GM20431 (cell line): ENCODE measurements at regions not wholly inside any gene's neighbourhood (a gene's known extent, or its start where the extent isn't known, plus 50 kb on each side); places are given as distances from the start of the nearest gene placed in this dataset.
"Not testable (repeated sequence)": the region's sequence is repeated elsewhere in the genome, so short reads cannot be mapped to it uniquely, and the experiment has no call there.

Experiments
- in situ Hi-C: fragments of 300-500 bp; cut with MseI, MboI; formaldehyde crosslinking; loops from one replicate; pipeline ENCODE4 v1.15.0; 2020; ENCODE audit warnings: low sequenced_read_pairs; ENCODE audit not compliant: unreplicated experiment

GRCh38 chr16:79973320-79973719, 372.8 kb upstream of the MAF start:
- in situ Hi-C loops = no loop called here

DNA sequence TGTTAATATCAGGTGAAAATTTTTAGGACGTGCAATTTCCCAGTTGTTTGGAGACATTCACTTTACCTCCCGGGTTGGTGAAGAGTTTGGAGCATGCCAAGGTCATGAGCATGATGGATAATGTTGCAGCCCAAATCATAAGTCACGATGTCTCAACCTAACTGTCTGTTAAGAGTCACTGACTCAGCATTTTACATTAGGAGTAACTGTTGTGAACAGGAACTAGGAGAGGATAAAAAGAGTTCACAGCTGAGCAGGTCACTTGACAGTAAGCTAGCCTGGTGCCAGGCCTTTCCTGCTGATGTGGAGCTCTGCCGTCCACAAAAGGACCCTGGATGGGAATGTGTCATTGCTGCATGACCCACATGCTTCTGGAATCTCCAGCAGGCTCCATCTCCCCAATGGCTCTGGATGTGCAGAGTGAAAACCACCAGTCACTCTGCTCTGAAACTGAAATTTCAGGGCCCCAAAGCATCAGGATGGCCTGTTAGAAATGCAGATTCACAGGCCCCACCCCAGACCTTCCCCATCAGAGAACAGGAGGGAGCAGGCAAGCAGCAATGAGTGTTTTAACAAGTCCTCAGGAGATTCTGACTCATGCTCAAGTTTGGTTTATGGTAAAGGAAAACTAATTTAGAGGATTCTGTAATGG, 371.6 kb upstream of the MAF start:
- in situ Hi-C loops = no loop called here

DNA sequence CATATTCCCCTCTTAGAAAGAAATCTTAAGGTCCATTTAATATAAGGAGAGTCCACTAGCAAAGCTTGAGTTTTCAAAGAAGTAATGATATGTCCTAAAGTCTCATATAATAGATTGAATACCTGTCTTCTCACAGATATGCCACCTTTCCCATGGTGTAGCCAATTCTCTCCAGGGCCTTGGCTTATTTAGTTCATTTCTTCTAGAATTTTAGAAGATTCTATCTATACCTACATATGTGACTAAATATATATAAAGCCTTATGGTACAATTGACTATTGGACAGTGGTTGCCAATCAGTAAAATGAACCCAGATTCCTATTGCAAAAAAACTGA, 370.7 kb upstream of the MAF start:
- in situ Hi-C loops = no loop called here

DNA sequence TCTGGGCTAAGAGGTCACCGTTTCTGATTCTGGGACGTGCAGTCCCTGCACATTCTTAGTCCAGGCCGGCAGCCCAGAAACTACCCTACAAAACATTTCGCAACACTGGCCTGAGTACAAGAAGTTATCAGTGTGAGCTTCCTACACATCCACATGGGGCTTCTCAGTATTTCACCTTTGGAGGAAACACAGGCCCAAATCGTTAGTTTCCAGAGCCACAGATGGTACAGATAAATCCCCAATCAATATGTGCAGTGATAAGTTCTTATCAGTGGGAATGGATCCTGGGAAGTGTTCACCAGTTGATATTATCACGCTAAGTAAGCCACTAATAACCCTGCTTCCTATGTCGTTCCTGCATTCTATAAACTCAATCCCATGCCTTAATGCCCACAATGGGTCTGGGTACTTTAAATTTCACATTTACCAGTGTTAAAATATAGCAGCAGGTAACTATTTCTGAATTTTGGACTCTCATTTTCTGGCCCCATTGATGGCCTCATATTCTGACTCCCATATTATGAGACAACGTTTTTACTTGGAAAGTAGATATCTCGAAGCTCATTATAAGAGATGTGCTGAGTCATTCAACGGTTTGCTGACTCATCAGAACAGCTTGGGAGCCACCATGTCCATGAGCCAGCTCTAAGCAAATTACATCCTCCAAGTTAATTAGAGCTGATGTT, 370.2 kb upstream of the MAF start:
- in situ Hi-C loops = no loop called here

GRCh38 chr16:79970087-79970486, 369.6 kb upstream of the MAF start:
- in situ Hi-C loops = no loop called here

- in situ Hi-C loops = no loop called here
Observed at GRCh38 chr16:79969458-79969857, 368.9 kb upstream of the MAF start.

DNA sequence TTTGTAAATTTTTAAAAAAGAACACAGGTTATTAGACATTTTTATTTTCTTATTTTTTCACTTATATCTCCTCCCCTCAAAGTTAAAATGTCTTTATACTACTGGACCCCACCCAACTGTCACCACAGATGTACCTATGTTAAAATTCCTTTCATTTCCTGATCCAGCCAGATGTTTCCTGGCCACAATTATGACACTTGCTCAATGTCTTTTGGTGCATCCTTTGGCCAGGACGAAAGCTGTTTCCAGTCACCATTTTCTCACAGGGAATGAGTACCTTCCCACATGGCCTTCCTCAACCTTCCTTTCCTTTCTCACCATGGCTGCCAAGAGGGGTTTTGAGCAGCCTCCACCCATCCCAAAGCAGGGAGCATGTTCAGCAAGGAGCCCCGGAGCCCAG, 365.7 kb upstream of the MAF start:
- in situ Hi-C loops = no loop called here

DNA sequence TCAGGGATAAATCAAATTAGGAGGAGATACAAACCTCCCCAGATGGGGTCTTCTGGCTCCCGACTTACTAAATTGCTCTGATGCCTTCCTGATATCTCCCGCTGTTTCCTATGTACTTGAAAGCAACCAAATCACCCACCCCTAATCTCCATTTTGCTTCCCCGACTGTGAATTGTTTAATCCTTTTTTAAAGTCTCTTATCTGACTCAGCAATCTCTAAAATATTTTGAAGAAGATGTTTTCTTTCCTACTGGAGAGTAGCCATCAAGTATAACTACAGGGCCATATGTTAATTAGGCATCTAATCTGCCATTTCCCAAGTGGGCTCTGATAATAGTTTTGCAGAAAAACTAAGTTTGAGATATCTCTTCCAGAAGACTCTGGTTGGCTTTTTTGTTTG, 365.2 kb upstream of the MAF start:
- in situ Hi-C loops = no loop called here

DNA sequence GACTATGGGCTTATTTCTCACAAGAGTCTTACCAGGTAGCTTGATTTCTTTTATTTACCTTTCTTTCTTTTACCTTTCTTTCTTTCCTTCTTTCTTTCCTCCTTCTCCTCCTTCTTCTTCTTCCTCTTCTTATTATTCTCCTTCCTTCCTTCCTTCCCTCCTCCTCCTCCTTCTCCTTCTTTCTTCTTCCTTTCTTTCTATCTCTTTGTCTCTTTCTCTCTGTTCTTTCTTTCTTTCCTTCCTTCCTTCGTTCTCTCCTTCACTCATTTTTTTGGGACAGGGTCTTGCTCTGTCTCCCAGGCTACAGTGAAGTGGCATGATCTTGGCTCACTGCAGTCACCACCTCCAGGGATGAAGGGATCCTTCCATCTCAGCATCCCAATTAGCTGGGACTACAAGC, 363.6 kb upstream of the MAF start:
- in situ Hi-C loops = no loop called here

DNA sequence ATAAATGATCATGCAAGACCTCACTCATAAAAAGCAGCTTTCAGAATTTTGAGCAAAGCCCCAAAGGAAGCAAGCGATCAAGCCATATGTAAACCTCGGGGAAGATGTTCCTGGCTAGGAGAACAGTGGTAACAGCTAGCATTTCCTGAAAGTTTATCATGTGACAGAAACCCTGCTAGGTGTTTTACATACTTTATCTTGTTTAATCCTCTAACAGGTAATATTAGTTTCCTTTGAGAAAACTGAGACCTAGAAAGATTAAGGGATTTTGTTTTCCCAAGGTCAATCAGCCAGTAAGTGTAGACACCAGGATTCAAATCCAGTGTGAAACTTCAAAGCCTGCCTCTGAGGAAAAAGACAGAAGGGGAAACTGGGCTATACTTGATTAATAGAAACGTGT, 362.4 kb upstream of the MAF start:
- in situ Hi-C loops = no loop called here

DNA sequence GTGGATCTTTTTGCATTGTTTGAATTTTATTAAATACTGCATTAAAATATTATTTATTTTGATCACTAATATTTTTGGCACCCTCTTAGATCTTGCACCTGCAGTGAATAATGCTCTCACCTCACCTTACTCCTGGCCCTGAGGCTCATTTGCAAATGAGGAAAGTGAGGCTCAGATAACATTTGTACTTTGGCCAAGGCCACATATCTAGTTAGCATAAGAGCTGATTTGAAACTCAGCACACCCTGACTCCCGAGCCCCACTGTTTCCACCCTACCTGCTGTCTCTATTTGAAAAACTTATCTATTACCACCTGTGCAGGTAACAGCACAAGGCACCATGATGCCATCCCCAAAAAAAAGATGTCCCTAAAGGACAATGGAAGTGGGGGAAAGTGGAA, 358.7 kb upstream of the MAF start:
- in situ Hi-C loops = no loop called here

DNA sequence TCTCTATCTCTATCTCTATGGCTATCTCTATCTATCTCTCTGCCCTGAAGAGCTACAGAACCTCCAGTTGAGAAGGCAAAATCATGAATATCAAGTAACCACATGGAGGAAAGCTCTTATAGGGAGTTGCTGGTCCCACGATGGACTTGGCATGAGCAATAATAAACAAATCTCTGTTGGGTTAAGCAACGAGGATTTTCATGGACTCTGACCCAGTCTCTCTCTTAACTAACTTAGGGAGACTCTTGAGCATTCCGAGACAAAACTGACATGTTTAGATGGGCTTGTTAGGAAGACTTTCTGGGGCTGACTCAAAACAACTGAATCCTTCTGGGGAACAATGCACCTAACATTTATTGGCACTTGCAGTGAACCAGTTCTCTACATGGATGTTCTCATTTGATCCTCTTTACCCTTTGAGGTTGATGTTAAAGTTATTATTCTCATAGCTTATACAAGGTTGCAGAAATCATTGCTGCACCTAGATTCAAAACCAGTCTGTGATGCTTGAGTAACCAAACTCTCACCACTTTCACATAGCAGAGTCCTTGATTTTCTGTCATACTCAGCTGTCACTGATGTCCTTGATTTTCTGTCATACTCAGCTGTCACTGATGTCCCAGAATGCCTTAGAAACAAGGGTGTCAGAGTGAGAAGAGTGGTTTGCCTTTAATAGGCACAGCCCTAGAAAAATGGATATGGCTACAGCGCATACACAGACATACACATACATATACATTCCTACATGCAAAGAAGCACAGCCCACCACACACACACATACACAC, 354.6 kb upstream of the MAF start:
- in situ Hi-C loops = no loop called here

GRCh38 chr16:79950932-79951719, 350.6 kb upstream of the MAF start:
- in situ Hi-C loops = no loop called here

- in situ Hi-C loops = no loop called here
Observed at GRCh38 chr16:79949417-79949816, 348.9 kb upstream of the MAF start.

DNA sequence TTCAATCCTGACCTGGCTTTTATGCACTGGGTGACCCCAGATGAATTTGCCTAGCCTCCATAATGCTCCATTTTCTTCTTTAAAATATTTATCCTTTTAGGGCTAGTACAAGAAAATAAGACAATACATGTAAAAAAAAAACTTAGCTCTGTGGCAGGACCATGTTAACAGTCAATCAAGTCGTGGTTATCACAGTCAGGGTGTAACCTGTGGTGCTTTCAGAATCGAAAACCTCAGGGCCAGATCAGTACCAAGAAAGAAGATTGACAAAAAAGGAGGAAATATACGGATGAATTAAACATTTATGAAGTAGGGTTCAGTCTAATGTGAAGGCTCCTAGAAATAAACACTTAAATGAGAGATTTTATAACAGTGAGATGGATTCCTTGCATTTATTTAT, 347.2 kb upstream of the MAF start:
- in situ Hi-C loops = no loop called here

DNA sequence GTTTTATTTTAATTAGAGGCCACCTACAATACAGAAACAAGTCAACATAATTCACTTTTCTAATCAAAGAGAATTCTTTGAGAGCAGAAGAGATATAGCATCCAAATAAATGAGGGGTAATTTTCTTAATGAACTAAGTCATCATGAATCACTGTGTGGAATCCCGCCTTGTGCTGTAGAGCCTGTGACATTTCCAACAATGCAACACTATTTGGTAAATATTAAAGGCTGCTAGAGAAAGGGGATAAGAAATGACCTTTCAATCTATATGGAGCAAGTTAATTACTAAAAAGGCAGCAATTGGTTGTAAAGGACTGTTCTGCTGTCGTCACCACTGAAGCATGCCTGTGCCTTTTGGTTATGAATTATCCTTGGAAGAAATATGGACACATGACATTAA, 345.7 kb upstream of the MAF start:
- in situ Hi-C loops = no loop called here

DNA sequence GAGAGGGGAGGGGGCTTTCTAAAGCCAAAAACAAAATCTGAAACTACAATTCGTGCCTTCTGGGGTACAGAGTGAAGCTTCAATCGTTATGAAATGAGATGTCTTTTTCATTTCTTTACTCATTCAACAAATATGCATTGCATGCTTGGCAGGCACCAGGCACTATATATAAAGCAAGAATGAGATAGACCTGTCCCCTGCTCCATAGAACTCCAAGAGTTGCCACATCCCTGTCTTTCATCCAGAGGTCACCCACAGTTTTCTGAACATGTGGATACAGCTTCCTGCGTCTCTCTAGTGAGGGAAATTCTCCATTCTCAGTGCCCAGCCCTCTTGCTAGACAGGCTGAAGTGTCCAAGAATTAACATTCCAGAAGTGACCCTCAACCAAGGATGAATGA, 343.2 kb upstream of the MAF start:
- in situ Hi-C loops = no loop called here

DNA sequence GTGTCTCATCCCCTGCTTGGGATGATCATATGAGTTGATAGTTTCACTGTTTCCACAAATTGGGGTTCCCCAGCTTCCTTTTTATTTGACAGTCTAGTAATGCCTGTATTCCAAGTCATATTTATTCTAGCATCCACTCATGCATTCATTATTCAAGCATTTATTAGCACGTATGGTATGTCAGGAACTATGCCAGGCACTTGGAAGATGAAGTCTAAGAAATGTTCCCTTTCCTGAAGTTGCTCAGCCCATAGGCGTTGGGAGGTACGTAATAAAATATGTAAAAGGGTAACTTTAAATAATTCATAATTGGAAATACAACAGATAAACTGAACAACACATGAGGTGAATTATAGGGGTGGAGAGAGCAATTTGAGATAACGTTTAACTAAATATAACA, 338.0 kb upstream of the MAF start:
- in situ Hi-C loops = no loop called here

- in situ Hi-C loops = not testable (repeated sequence)
Observed at GRCh38 chr16:79937671-79938070, 337.1 kb upstream of the MAF start.

DNA sequence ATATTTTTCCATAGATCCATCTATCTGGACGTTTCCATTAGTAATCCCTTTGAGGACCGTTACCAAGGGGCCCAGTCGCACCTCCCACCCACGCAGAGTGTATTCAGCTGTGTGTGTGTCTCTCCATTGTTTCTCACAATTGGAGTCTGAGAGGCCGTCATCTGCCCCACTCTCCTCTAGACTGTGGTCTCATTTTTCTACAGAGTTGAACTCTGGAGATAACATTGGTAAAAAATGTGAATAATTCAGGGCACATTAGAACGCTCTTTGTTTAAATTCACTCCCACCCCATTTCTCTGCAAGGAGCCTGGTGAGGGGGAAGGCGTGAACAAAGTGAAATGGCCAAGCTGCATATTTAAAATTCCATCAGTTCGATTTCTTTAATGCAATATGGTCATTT, 333.1 kb upstream of the MAF start:
- in situ Hi-C loops = no loop called here

- in situ Hi-C loops = no loop called here
Observed at GRCh38 chr16:79932572-79932971, 332.0 kb upstream of the MAF start.
